AG09309 (cell line): ENCODE measurements at regions not wholly inside any gene's neighbourhood (a gene's known extent, or its start where the extent isn't known, plus 50 kb on each side); places are given as distances from the start of the nearest gene placed in this dataset.

Experiments used
- DNase-seq: peaks from one replicate; pipeline ENCODE4 v3.0.0-alpha.2; 2010; ENCODE audit warnings: low read depth
- H3K4me3 ChIP-seq: 2 replicates; pipeline ENCODE4 v1.5.1; 2011; ENCODE audit warnings: mild to moderate bottlenecking, low read depth, low read length, moderate library complexity; ENCODE audit not compliant: control insufficient read depth
- CTCF ChIP-seq: IDR thresholded peaks from 2 replicates; pipeline ENCODE4 v1.5.1; 2011; ENCODE audit warnings: mild to moderate bottlenecking, low read depth, low read length, inconsistent platforms; ENCODE audit not compliant: insufficient read depth, control insufficient read depth; ENCODE audit errors: missing control alignments

DNA sequence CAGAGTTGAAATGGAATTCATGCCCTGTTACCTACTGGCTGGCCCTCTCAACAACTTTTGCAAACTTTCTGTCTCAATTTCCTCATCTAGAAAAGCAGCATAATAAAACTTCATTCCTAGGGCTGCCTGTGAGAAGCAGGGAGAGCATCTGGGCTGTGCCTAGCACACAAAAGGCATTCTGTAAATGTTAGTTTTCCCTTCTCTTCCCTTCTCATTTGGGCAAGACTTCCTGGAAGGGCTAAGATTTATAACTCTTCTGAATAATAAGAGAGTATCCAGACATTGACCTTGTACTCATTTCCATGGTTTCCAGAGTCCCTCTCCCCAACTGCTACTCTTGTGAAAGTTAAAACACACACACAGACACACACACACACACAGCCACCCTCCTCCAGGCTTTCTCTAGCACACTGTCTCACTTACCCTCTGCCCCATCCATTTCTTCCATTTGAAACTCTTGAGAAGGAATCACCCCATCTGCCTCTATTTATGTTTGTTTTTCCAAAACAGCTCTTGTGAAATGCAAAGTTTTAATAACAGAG is 302.1 kb downstream of the SMAD2 start:
- no peak overlapping the region for H3K4me3 ChIP-seq
- no peak for TF ChIP-seq CTCF
- no peak for DNase-seq

- no peak for TF ChIP-seq CTCF
- DNase-seq, result no peak
- no peak overlapping the region for H3K4me3 ChIP-seq
These were observed 303.4 kb downstream of the SMAD2 start for GRCh38 chr18:47627030-47627429.

- H3K4me3 ChIP-seq, result no peak overlapping the region
- no peak for DNase-seq
- no peak for TF ChIP-seq CTCF
These were observed 310.5 kb downstream of the SMAD2 start for GRCh38 chr18:47619771-47620448.

DNA sequence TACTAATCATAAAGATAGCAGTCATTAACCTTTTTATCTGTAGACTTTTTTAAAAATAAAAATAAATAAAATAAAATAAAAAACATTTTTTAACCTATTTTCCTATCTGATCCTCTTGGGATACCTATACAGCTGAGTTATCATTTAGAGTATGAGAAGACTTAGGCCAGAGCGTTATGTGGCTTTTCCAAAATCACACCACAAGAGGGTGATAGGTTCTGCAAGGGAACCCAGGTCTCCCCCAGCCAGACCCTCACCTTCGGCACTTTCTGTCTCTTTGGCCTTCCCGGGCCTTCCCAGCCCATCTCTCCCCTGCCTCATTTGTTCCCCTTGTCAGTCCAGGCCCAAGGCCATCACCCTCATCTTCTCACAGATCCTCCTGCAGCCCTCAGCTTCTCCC is 311.7 kb downstream of the SMAD2 start:
- TF ChIP-seq CTCF, result no peak
- H3K4me3 ChIP-seq, result no peak overlapping the region
- no peak for DNase-seq

GRCh38 chr18:47615043-47615442 is 315.4 kb downstream of the SMAD2 start:
- H3K4me3 ChIP-seq, result no peak overlapping the region
- DNase-seq, result no peak
- TF ChIP-seq CTCF, result no peak

DNA sequence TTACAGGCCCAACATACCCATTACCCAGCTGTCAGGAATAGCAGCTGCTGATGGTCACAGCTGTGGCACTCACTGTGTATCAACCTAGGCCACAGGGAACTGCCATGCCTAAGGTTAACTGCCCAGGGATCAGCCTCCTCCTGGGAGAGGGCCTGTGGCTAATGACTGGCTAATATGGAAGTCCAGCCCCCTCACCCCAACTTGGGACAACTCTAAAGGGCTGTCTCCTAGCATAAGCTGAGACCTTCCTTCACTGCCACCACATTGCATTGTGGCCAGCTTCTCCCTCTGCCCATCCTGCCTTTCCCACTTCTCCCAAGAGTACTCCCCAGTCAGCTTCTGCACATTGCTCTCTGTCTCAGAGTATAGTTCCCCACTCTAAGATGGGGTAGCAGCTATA is 316.5 kb downstream of the SMAD2 start:
- H3K4me3 ChIP-seq, result no peak overlapping the region
- no peak for TF ChIP-seq CTCF
- DNase-seq, result no peak

GRCh38 chr18:47611649-47612048 is 318.8 kb downstream of the SMAD2 start:
- no peak for TF ChIP-seq CTCF
- no peak for DNase-seq
- H3K4me3 ChIP-seq, result no peak overlapping the region
